K562 (cell line): ENCODE measurements at regions not wholly inside any gene's neighbourhood (a gene's known extent, or its start where the extent isn't known, plus 50 kb on each side); places are given as distances from the start of the nearest gene placed in this dataset.

Source experiments
- ATAC-seq: fragments of 200-7000 bp; cut with Tn5 transposase; 3 replicates; pipeline ENCODE4 v1.9.1; 2020; ENCODE audit warnings: moderate library complexity
- BruUV-seq: library from RNA; stranded (reverse); fragments of 400-500 nt; replicated peaks from 2 replicates; lab custom pipeline; 2021; lab: Mats Ljungman, UMichigan
- CTCF ChIA-PET: fragments of 300-600 bp; formaldehyde crosslinking; extraction: SDS; loops from one replicate; lab custom pipeline; 2021; ENCODE audit warnings: low intra/inter-chr PET ratio; lab: Yijun Ruan, JAX
- POLR2A ChIA-PET: fragments of 300-600, 350-650 bp; sonication (Branson Sonifier 250); formaldehyde crosslinking; extraction: SDS; loops from one replicate; lab custom pipeline; 2021; ENCODE audit warnings: antibody characterized with exemption, inconsistent platforms; lab: Yijun Ruan, JAX
- DNase-seq, 4 experiments: peaks; one replicate each; pipeline versions ENCODE4 v3.0.0 to v3.0.0-alpha.2; 2011 to 2018; ENCODE audit warnings: low spot score in 3 of 4, mixed read lengths in 3 of 4; ENCODE audit errors: extremely low read depth in 1 of 4
- FAIRE-seq: peaks from 2 replicates; lab custom pipeline; 2011; peaks lifted over from hg19 to GRCh38; lab: Jason Lieb, UNC
- H2AFZ ChIP-seq: 2 replicates; pipeline ENCODE4 v1.6.0; 2011; ENCODE audit warnings: low read depth, low read length, control low read depth, inconsistent platforms
- H3K27ac ChIP-seq: fragments of 200-600 bp; 3 replicates; pipeline ENCODE4 v1.8.0; 2011; ENCODE audit warnings: low read depth, mild to moderate bottlenecking, control low read depth, inconsistent platforms, low read length, moderate library complexity, mixed read lengths; ENCODE audit errors: extremely low read depth
- H3K27me3 ChIP-seq, 2 experiments: fragments of 300-600 bp in 1 of 2; 2 replicates in 1 of 2; 3 replicates in 1 of 2; pipeline versions ENCODE4 v1.6.0 to v1.8.0; 2011; ENCODE audit warnings: inconsistent platforms in 2 of 2, low read length in 2 of 2, mild to moderate bottlenecking in 1 of 2, mixed read lengths in 1 of 2, moderate library complexity in 1 of 2; ENCODE audit not compliant: control insufficient read depth in 2 of 2, insufficient read depth in 2 of 2
- H3K36me3 ChIP-seq: fragments of 300-600 bp; 3 replicates; pipeline ENCODE4 v1.8.0; 2011; ENCODE audit warnings: mild to moderate bottlenecking, low read length, inconsistent platforms; ENCODE audit not compliant: control insufficient read depth, insufficient read depth
- H3K4me1 ChIP-seq, 2 experiments: fragments of 200-600 bp in 1 of 2; replicated peaks in 1 of 2; 2 replicates in 1 of 2; 3 replicates in 1 of 2; pipeline versions ENCODE4 v1.5.1 to v1.8.0; 2011; ENCODE audit warnings: inconsistent platforms in 2 of 2, low read length in 2 of 2, mild to moderate bottlenecking in 1 of 2, mixed read lengths in 1 of 2, moderate library complexity in 1 of 2; ENCODE audit not compliant: control insufficient read depth in 2 of 2, insufficient read depth in 2 of 2
- H3K4me2 ChIP-seq: 2 replicates; pipeline ENCODE4 v1.6.1; 2011; ENCODE audit warnings: low read length, control low read depth, inconsistent platforms, mixed read lengths; ENCODE audit not compliant: insufficient read depth
- H3K4me3 ChIP-seq: fragments of 200-600 bp; sonication (generic), shearing (Covaris generic); 2 replicates; pipeline ENCODE4 v1.5.1; 2016; ENCODE audit warnings: control low read depth, inconsistent platforms
- H3K79me2 ChIP-seq: fragments of 200-600 bp; 3 replicates; pipeline ENCODE4 v1.8.0; 2011; ENCODE audit warnings: low read length, inconsistent platforms; ENCODE audit not compliant: control insufficient read depth, insufficient read depth
- H3K9ac ChIP-seq, 2 experiments: 2 replicates each; pipeline versions ENCODE4 v1.6.0 to v1.6.1; 2011; ENCODE audit warnings: low read depth in 2 of 2, low read length in 2 of 2, control low read depth in 1 of 2, inconsistent platforms in 1 of 2, mild to moderate bottlenecking in 1 of 2, mixed read lengths in 1 of 2; ENCODE audit not compliant: insufficient read depth in 1 of 2
- H3K9me1 ChIP-seq: one replicate; pipeline ENCODE4 v1.6.0; 2011; ENCODE audit warnings: inconsistent platforms, mild to moderate bottlenecking, low read length, moderate library complexity; ENCODE audit not compliant: control insufficient read depth, insufficient read depth
- H3K9me3 ChIP-seq: replicated peaks from 2 replicates; pipeline ENCODE4 v1.5.1; 2011; ENCODE audit warnings: low read depth, low read length, inconsistent platforms; ENCODE audit not compliant: control insufficient read depth, insufficient read depth
- H4K20me1 ChIP-seq: replicated peaks from 2 replicates; pipeline ENCODE4 v1.6.1; 2011; ENCODE audit warnings: low read length, inconsistent platforms, mixed read lengths; ENCODE audit not compliant: control insufficient read depth, insufficient read depth
- ARID2 ChIP-seq: fragments of 450-650 bp; IDR thresholded peaks from 2 replicates; pipeline ENCODE4 v1.6.1; 2017; ENCODE audit warnings: antibody characterized with exemption, mild to moderate bottlenecking
- ATF6 ChIP-seq: sonication (generic); formaldehyde crosslinking; IDR thresholded peaks from 2 replicates; pipeline ENCODE4 v1.4.0; 2020; ENCODE audit warnings: mild to moderate bottlenecking, missing genetic modification reagents
- EP400 ChIP-seq: fragments of 450-650 bp; IDR thresholded peaks from 2 replicates; pipeline ENCODE4 v1.6.1; 2017; ENCODE audit warnings: antibody characterized with exemption, mild to moderate bottlenecking, moderate library complexity
- ETV6 ChIP-seq, 3 experiments: fragments of 150-350 bp in 1 of 3; sonication (generic) in 1 of 3; formaldehyde crosslinking in 1 of 3; IDR thresholded peaks; 2 replicates each; pipeline versions ENCODE4 v1.6.1 to v1.8.0; 2014 to 2022; ENCODE audit warnings: borderline replicate concordance in 2 of 3, low read depth in 2 of 3, antibody characterized with exemption in 1 of 3, low read length in 1 of 3, mild to moderate bottlenecking in 1 of 3, missing genetic modification reagents in 1 of 3
- HMBOX1 ChIP-seq: sonication (generic); IDR thresholded peaks from 2 replicates; pipeline ENCODE4 v1.6.1; 2016
- IRF9 ChIP-seq: fragments of 450-650 bp; IDR thresholded peaks from 2 replicates; pipeline ENCODE4 v1.6.1; 2016; ENCODE audit warnings: missing biosample characterization, missing genetic modification characterization
- KLF13 ChIP-seq: fragments of 450-650 bp; IDR thresholded peaks from 2 replicates; pipeline ENCODE4 v1.6.1; 2016; ENCODE audit warnings: missing genetic modification characterization, low read depth, mild to moderate bottlenecking, missing compliant biosample characterization, moderate library complexity, borderline replicate concordance
- L3MBTL2 ChIP-seq: fragments of 450-650 bp; IDR thresholded peaks from 2 replicates; pipeline ENCODE4 v1.6.1; 2016; ENCODE audit warnings: mild to moderate bottlenecking, moderate library complexity
- MXD1 ChIP-seq: fragments of 250-450 bp; sonication (Bioruptor Pico); IDR thresholded peaks from 2 replicates; pipeline ENCODE4 v1.8.0; 2021; ENCODE audit warnings: borderline replicate concordance, mild to moderate bottlenecking, moderate library complexity; ENCODE audit not compliant: poor library complexity, severe bottlenecking
- MYBL2 ChIP-seq, 2 experiments: fragments of 450-650 bp in 1 of 2; sonication (generic) in 1 of 2; formaldehyde crosslinking in 1 of 2; IDR thresholded peaks; 2 replicates each; pipeline versions ENCODE4 v1.6.1 to v1.8.1; 2017 to 2022; ENCODE audit warnings: borderline replicate concordance in 1 of 2, inconsistent platforms in 1 of 2, low read depth in 1 of 2, mild to moderate bottlenecking in 1 of 2, missing genetic modification reagents in 1 of 2, moderate library complexity in 1 of 2
- MYC ChIP-seq, 2 experiments: fragments of 250-450 bp in 1 of 2; sonication (Bioruptor Pico) in 1 of 2; IDR thresholded peaks; 2 replicates each; pipeline versions ENCODE4 v1.5.1 to v1.6.1; 2012 to 2021; ENCODE audit warnings: low read depth in 2 of 2, borderline replicate concordance in 1 of 2, improper control_type of control experiment in 1 of 2, low read length in 1 of 2, mild to moderate bottlenecking in 1 of 2, moderate library complexity in 1 of 2
- NCOA1 ChIP-seq: fragments of 450-650 bp; IDR thresholded peaks from 2 replicates; pipeline ENCODE4 v1.6.1; 2016; ENCODE audit warnings: low read depth
- PML ChIP-seq: IDR thresholded peaks from 2 replicates; pipeline ENCODE4 v1.6.1; 2012; ENCODE audit warnings: low read length, inconsistent platforms
- RB1 ChIP-seq: fragments of 450-650 bp; IDR thresholded peaks from 2 replicates; pipeline ENCODE4 v1.6.1; 2017; ENCODE audit warnings: low read depth, mild to moderate bottlenecking
- RBBP5 ChIP-seq: fragments of 200-600 bp; sonication (generic); IDR thresholded peaks from 2 replicates; pipeline ENCODE4 v1.6.1; 2012; ENCODE audit warnings: borderline replicate concordance, mild to moderate bottlenecking, low read length, control low read depth, inconsistent platforms; ENCODE audit not compliant: insufficient read depth, poor library complexity, severe bottlenecking
- ZSCAN29 ChIP-seq: fragments of 450-650 bp; IDR thresholded peaks from 2 replicates; pipeline ENCODE4 v1.6.1; 2017
- WGBS: fragments of 100-300 bp; shearing (Covaris generic); methylation state at CpG from one replicate; pipeline ENCODE4 v1.1.6; 2016; ENCODE audit warnings: low coverage, mixed read lengths; ENCODE audit not compliant: insufficient coverage; ENCODE audit errors: missing lambda C conversion rate; 5-methylcytosine and 5-hydroxymethylcytosine counted together
- in situ Hi-C: fragments of 300-500 bp; cut with MboI; formaldehyde crosslinking; loops from 4 replicates; pipeline ENCODE4 v1.15.0; 2018; ENCODE audit warnings: inconsistent platforms, mixed read lengths
- intact Hi-C: fragments of 100-400 bp; cut with micrococcal nuclease; formaldehyde crosslinking; loops from 2 replicates; pipeline ENCODE4 v1.14.2; 2022

- H3K9me3 ChIP-seq: no peaks in the 10 kb centered on the region
- H2AFZ ChIP-seq: no peak overlapping the region
- H3K27ac ChIP-seq: no peak overlapping the region
- DNase-seq (no peak), ATAC-seq (no peak), FAIRE-seq (no peak)
- H3K27me3 ChIP-seq: no peaks in the 10 kb centered on the region; a peak in 1 of 5 replicates
- no peak overlapping the region for H3K9ac ChIP-seq
- 0% methylated on average over 8 of the region's 8 CpGs for WGBS
- CTCF ChIA-PET: no interaction called here
- no peaks in the 10 kb centered on the region for H3K9me1 ChIP-seq
- no peak overlapping the region for H3K4me3 ChIP-seq
- intact Hi-C loops (no loop called here), in situ Hi-C loops (no loop called here)
- TF ChIP-seq ARID2 (no peak), MYBL2 (IDR thresholded peaks at IDR 0.05; ENCODE audit: low read depth) (no peak), MYBL2 (CRISPR knock-in tag; IDR thresholded peaks at IDR 0.05; ENCODE audit: borderline replicate concordance) (no peak), MYC (IDR thresholded peaks at IDR 0.05; ENCODE audit: low read depth, low read length) (no peak), MYC (CRISPR knock-in tag; IDR thresholded peaks at IDR 0.05; ENCODE audit: borderline replicate concordance, low read depth) (no peak), ETV6 (IDR thresholded peaks at IDR 0.05; ENCODE audit: borderline replicate concordance in 1 of 2, low read depth in 2 of 2, low read length in 1 of 2) (no peak), ETV6 (CRISPR knock-in tag; IDR thresholded peaks at IDR 0.05; ENCODE audit: borderline replicate concordance) (no peak), IRF9 (no peak), PML (no peak), RBBP5 (no peak), ATF6 (CRISPR knock-in tag) (no peak), HMBOX1 (no peak), NCOA1 (no peak), KLF13 (tag) (no peak), L3MBTL2 (no peak), EP400 (no peak), ZSCAN29 (no peak), MXD1 (CRISPR knock-in tag) (no peak), RB1 (no peak)
- no TSS peak for BruUV-seq
- H3K4me1 ChIP-seq: no peaks in the 10 kb centered on the region
- no peaks in the 10 kb centered on the region for H3K36me3 ChIP-seq
- POLR2A ChIA-PET: interaction anchor here (0.8 kb wide), 1 partner anchor 7 kb away, joined by 4 read pairs; no protein-coding TSS in a partner anchor
- no peaks in the 10 kb centered on the region for H3K79me2 ChIP-seq
- no peak overlapping the region for H3K4me2 ChIP-seq
- no peaks in the 10 kb centered on the region; the same call in 1 of the 2 replicates for H4K20me1 ChIP-seq
Measured at GRCh38 chr12:22759769-22760674, 135.1 kb downstream of the ETNK1 start.
